Hindlimb muscle (tissue), 1 donor: ENCODE measurements at regions not wholly inside any gene's neighbourhood (a gene's known extent, or its start where the extent isn't known, plus 50 kb on each side); places are given as distances from the start of the nearest gene placed in this dataset.
"Not testable (repeated sequence)": the region's sequence is repeated elsewhere in the genome, so short reads cannot be mapped to it uniquely, and the experiment has no call there.

Source experiments
- DNase-seq: peaks from one replicate; pipeline ENCODE4 v3.0.0-alpha.2; 2013

GRCh38 chr20:5492937-5493336, 117.9 kb downstream of the GPCPD1 start:
- DNase-seq, result no peak

- no peak for DNase-seq
Measured at GRCh38 chr20:5491455-5491854, 119.4 kb downstream of the GPCPD1 start.

- DNase-seq, result no peak
Measured at GRCh38 chr20:5489601-5490000, 121.2 kb downstream of the GPCPD1 start.

DNA sequence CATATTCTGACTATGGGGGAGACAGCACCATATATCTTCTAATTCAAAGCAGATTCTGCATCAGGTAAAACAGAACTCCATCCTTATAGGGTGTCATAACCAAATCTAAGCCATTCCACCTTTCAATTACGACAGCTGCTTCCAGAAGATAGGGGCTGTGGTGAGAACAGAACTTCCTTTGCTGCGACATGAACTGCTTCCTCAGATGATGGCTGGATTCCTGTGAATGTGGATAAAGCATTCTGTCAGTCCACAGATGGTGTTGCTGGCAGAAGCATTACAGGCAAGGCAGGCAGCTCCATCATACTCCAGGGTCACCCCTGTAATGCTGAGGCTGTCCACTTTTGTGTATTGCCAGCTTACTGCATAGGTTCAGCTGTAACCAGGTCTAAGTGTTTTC, 122.0 kb downstream of the GPCPD1 start:
- DNase-seq, result no peak

- no peak for DNase-seq
Measured at GRCh38 chr20:5486377-5487054, 124.3 kb downstream of the GPCPD1 start.

GRCh38 chr20:5484926-5485325, 125.9 kb downstream of the GPCPD1 start:
- DNase-seq, result no peak

DNA sequence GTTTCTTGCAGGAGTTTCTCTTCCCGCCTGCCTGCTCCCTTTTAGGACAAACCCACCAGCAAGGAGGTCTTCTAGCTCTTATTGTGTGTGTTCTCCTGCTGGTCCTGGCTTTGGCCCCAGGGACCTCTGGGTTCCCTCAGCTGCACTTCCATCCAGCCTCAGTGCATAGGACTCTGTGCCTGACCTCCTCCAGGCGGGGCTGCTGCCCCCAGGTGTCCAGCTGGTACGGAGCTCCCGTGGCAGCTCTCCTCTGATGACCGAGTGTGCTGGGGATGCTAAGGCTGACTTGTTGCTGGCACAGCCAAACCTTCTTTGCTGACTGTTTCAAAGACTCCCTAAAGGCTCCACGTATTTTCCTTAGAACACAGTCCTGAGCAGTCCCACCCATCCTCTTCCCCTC, 126.5 kb downstream of the GPCPD1 start:
- DNase-seq, result no peak

DNA sequence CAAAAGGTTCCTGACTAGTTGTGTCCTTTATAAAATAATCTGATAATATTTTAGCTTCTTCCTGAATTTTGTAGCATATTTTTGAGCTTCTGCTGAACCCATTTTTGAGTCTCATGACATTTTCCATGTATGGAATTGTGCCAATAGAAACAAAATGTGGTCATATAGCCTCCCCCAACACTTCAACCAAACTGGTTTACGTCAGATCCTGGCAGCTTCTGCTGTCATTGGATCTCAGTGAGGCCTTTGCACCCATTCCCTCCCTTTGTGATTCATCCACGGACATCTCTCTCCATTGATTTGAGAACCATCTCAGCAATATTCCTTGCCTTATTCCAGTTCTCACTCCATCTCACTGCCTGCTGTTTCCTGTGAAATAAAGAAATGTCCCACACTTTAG, 128.0 kb downstream of the GPCPD1 start:
- no peak for DNase-seq

GRCh38 chr20:5481872-5482271, 128.9 kb downstream of the GPCPD1 start:
- no peak for DNase-seq

DNA sequence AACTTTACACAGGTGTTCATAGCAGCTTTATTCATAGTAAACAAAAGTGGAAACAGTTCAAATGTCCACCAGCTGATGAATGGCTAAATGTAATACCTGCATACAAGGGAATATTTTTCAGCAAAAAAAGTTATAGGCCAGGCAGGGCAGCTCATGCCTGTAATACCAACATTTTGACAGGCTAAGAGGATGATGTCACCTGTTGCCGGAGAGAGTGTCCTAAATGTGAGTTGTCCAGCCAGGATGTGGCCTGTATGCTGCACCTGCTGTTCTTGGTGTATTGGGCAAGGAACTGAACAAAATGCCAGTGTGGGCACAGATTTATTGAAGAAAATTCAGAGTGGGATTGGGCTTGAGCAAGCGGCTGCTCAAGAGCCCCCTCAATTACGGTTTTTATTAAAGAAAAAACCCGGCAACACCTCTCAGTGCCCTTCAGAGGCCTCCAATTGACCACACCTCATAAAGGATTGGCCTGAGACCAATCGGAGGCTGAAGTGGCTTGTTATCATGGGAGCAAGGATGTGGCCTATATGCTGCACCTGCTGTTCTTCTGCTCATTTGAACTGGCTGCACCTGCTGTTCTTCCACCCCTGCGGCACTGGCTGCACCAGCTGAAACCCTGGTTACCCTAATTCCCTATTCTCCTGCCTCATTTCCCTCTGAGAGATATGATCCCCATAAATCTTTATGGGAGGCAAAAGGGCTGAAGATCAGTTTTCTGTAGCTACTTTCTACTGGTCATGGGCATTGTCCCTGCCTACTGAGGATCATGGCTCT, 129.8 kb downstream of the GPCPD1 start:
- no peak for DNase-seq

GRCh38 chr20:5474646-5475550, 135.9 kb downstream of the GPCPD1 start:
- DNase-seq, result no peak

- DNase-seq, result not testable (repeated sequence)
Measured at GRCh38 chr20:5471866-5472265, 138.9 kb downstream of the GPCPD1 start.

GRCh38 chr20:5471368-5471767, 139.4 kb downstream of the GPCPD1 start:
- no peak for DNase-seq

- no peak for DNase-seq
Measured at GRCh38 chr20:5470943-5471342, 139.9 kb downstream of the GPCPD1 start.

- no peak for DNase-seq
Measured at GRCh38 chr20:5470458-5470857, 140.3 kb downstream of the GPCPD1 start.

- no peak for DNase-seq
Measured at GRCh38 chr20:5469111-5469510, 141.7 kb downstream of the GPCPD1 start.

GRCh38 chr20:5467086-5467485, 143.7 kb downstream of the GPCPD1 start:
- DNase-seq, result no peak

DNA sequence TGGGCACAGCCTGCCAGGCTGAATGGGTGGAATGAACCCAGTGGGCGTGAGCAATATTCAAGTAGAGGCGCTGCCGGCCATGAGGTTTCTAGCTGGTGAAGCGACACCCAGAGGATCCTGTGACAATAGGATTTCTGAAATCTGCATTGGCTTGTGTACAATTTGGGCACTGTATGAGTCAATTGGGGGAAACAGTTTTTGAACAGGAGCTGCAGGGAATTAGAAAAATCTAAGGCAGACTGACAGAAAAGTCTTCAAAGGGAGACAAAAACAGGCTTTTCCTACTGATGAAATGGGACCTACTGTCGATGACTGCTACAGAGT, 145.2 kb downstream of the GPCPD1 start:
- DNase-seq, result no peak

DNA sequence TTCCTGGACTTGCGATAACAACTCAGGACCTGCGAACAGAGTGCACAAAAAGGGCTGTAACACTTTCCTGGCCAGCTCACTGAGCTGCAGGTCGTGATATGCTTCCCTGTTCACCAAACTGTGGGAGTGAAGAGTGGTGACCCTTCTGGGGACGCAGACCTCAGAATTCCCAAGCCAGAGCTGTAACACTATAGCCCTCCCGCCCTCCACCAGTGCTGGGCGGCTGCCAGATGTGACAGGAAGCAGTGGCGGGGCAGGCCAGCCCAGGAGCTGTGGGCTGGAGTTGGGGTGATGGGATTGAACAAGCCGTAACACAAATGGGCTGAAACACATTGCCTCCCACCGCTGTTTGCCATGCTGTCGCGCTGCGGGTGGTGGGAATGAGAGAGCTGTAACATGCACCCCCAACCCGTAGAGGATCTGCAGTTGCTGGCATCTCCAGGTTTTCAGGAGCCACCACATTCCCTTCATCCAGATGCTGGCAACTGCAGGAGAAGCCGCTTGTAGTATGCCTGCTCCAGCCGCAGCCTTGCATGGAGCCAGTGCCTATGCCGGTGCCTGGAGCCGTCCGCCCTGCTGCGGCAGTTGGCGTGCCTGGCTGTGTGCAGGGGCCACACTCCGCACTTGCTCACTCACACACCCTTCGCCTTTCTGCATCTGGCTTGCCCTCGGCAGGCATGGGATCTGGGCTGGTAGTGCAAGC, 145.8 kb downstream of the GPCPD1 start:
- DNase-seq, result no peak

GRCh38 chr20:5463007-5463686, 146.4 kb upstream of the PROKR2 start:
- no peak for DNase-seq

- not testable (repeated sequence) for DNase-seq
Measured at GRCh38 chr20:5453745-5454144, 137.0 kb upstream of the PROKR2 start.

- DNase-seq, result not testable (repeated sequence)
Measured at GRCh38 chr20:5453316-5453715, 136.6 kb upstream of the PROKR2 start.
